ENCODE measurements at regions not wholly inside any gene's neighbourhood (a gene's known extent, or its start where the extent isn't known, plus 50 kb on each side); places are given as distances from the start of the nearest gene placed in this dataset.
"Not testable (repeated sequence)": the region's sequence is repeated elsewhere in the genome, so short reads cannot be mapped to it uniquely, and the experiment has no call there.

DNA sequence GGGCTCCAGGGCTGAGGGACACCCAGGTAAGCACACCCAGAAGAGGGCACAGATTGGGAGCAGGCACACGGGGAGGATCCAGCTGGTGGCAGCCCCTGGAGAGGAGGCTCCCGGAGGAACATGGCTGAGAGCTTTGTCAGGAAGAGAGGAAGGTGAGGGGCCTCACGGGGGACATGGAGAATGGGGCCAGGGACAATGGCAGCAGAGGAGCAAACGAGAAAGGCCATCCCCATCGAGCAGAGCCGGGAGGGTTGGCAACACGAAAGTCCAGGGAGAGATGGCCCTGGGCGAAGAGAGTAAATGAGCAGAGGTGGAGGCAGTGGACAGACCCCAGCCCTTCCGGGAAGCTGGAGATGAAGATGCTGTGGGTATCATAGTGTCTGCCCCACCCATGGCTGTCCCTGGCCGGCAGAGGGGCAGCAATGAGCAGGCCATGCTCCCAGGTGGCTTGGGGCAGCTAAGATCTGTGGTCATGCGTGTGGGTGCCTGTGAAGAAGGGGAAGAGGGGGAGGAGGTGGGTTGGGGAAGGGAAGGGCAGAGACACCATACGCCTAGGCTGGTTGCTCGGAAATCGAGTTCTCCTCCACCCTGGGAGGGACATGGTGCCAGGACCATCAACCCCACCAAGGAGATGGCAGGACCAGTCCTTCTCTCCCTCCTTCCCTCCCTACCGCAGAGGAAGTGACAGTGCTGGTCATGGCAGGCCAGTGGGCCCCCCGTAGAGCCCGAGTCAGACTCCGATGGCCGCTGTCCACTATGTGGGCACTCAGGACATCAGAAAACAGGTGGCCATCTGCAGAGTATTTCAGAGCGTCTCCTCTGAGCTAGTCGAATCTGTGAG, 191.7 kb downstream of the NDUFA10 start:
- DNase-seq: no peak

DNA sequence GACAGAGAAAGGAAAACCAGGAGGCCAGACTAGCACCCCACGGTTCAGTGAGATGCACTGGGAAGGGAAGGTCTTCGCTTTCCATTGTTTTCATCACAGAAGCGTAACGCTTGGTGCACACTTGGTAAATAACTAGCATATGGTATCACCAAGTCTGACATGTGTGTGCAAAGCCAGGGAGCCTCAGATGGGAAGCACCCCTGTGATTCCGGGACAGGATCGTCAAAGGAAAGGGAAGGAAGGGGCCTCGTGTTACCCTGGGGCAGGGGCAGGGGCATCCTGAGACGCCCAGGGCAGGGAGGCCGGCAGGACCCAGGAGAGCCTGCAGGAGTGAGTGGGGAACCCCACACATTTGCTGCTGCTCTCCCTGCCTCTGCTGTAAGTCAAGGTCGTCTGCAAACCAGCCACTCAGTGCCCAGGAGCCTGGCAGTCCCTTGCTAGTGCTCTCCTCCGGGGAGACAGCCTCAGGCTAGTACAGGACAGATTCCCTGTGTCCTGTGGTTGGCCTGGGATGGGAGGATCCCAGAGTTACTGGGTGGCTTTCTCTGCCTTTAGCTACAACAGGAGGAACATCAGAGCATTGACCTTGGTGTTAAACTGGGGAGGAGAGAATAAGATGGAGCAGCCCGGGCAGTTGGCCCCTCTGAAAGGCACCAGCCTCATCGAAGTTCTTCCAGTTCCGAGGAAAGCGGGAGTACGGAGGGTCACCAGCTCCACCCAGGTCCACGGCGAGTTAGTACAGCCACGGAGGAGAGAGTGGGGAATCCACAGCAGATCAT, 192.5 kb downstream of the NDUFA10 start:
- DNase-seq: no peak

DNA sequence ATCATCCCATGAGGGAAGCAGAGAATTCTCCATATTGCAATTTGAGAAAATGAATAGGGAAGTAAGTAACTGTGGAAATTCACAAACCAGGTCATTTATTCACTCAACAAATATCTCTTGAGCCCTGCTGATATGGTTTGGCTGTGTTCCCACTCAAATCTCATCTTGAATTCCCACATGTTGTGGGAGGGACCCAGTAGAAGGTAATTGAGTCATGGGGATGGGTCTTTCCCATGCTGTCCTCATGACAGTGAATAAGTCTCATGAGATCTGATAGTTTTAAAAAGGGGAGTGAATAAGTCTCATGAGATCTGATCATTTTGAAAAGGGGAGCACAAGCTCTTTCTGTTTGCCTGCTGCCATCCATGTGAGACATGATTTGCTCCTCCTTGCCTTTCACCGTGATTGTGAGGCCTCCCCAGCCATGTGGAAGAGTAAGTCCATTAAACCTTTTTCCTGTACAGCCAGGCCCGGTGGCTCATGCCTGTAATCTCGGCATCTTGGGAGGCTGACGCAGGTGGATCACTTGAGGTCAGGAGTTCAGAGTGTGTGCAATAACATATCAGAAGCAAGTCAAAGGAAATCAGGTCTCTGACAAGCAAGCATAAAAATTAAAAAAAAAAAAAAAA, 193.2 kb downstream of the NDUFA10 start:
- no peak for DNase-seq

DNA sequence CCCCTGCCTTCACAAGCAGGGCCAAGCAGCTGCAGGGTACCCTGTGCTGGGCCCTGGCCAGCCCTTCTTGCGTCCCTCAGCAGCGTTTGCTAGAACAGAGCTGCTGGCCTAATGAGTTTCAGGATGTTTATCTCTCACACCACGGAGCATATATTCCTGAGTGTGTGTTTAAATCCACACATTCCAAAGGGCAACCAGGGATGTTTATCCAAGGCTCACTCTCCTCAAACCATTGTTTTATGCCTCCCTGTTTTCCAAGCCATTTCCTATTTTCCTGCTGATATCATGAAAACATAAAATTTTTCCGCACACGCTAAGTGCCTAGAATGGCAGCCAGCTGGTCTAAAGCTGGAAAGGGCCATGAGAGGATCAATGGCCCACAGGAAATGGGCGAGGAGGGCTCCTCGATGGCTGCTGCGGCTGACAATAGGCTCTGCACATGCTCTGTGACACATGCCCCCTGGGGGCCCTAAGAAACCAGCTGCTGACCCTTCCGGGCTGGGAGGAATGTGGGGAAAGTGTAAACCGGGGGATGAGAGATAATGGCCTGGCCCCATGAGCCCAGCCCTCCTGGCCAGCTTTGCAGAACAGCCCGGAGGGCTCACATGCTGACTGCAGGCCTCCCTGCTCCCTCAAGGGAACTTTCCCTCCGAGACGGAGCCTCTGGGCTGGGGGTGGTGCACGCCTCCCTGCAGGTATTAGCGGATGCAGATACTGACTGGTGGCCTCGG, 194.0 kb downstream of the NDUFA10 start:
- peak; percentile 57 to 75 for DNase-seq

DNA sequence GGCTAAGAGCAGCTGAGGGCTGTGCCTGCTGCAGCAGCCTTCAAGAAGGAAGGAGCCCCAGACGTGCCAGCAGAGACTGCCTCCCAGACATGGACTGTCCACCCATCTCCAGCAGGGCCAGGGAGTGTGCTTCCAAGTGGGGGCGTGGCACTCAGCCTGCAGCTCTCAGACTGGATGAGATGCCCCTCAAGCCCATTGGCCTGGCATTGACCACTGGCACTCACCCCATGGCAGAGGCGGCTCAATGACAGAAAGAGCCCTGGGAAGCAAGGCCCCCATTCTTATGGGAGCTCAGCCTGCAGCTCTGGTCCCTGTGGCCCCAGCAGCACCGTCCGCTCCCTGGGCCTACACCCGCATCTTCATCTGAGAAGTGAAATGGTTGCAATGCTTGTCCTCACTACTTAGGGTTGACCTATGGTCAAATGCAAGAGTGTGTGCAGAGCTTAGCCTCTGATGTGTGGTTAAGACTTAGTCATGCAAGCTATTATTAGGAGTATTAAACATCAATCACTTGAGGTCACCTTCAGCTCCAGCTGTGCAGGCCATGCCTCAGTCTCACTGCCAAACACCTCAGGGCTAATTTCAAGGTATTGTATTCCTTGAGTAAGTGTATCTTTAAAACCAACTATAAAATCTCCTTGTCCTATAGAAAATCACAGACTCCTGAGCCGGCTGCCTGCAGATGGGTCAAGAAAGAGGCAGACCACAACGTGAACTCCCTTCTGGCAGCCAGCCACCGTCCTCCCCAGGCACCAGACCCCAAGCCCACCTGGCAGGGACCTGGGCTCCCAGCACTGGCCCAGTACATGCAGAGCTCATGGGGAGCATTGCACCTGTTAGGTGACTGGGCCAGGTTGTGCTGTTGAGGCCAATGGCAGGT, 194.8 kb downstream of the NDUFA10 start:
- DNase-seq: no peak

DNA sequence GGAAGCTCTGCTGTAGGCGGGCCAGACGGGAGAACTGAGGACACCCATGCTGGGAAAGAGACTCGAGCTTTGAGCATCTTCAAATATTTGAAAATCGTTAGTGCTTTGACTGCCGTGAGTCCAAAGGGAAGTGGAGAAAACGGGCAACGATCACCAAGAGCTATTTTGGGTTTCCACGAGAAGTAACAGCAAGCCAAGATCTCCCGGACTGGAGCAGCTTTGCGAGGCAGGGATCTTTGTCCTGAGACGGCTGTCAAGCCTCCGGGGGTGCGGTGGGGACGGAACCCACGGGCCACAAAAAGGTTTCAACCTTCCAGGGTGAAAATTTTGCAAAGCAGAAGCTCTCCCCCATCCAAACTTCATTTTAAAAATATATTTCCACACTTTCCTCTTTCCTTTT, 195.8 kb downstream of the NDUFA10 start:
- no peak for DNase-seq

DNA sequence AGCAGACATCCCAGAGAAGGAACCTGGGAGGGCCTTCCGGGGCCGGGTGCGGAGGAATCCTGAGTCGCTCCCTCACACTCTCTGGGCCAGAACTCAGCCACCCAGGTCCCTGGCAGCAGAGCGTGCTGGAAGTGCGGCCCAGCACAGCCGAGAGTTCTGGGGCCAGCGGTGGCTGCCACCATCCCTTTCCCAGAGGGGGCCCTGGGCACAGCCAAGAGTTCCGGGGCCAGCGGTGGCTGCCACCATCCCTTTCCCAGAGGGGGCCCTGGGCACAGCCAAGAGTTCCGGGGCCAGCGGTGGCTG, 196.2 kb downstream of the NDUFA10 start:
- DNase-seq: not testable (repeated sequence)

DNA sequence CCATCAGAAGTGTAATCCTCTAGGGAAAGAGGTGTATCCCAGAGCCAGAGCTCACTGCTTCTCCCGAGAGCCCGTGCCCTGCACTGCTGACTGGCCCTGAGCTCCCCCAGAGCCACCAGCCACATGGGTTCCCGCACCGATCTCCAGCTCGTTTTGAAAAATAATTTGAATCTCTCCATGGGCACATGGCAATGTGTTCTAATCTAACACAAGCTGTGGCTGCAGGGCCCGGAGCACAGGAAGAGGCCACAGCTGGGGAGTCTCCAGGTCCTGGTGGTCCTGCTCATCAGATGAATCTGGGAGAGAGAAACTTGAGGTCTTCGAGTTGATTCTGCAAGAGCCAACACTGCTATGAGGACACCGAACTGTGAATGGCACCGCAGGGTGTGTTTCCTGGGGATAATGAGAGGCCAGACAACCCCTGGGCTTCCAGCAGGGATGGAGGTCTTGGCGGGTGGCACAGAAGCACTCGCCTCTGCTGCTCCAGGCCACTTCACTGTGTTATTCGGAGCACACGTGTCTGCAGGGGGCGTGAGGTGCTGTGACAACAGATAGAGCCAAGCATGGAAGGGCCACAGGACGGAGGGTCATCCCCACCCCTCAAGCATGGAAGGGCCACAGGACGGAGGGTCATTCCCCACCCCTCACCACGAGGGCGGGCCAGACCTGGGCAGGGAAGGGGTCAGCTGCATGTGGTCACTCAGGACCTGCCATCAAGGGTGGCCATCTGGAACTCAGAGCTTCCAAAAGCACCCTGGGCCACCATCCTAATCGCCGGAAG, 196.8 kb downstream of the NDUFA10 start:
- no peak for DNase-seq

DNA sequence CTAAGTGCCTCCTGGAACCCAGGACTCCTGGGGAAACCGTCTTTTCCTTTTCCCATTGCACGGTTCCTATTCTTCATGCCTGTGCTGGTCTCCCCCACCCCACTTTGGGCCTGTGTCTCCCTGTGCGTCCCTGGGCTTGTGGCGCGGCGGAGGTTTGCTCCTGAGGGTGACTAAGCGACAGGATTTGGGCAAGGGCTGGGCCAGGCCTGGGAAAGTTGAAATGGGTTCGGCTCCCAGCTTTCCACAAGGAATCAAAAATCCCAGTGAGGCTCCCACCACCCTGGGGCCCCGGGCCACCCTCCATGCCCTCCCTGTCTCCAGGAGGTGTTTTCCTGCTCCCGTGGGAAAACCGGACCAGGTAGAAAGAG, 197.6 kb downstream of the NDUFA10 start:
- no peak for DNase-seq

DNA sequence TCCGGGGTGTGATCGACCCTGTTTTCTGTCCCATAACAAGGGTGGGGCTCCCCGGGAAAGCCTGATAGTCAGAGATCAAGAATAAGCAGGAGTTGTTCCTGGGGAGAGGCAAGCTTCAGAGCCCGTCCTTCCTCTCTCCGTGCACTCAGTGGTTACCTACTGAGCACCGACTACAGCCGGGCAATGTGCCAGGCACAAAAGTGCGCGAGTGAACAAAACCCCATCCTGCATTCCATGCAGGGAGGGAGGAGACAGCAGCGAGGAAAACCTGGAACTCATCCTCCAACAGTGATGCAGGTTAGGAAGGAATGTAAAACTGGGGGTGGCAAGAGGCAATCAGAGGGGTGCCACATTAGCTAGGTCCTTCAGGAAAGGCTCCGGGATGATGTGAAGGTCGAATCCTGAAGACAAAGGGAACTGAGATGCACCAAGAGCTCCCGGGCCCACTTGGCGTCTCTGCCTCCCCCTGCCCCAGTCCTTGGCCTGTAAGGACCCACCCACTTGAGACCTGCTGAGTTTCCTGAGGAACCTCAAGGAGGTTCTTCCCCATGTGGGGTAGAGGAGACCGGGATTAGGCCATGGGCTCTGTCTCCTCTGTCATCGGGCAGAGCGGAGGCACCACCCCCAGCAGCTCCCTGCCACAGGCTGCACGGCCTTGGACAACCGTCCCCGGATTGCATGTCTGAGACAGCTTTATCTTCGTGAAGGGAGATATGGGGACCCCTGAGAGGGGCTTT, 198.2 kb downstream of the NDUFA10 start:
- DNase-seq: no peak

DNA sequence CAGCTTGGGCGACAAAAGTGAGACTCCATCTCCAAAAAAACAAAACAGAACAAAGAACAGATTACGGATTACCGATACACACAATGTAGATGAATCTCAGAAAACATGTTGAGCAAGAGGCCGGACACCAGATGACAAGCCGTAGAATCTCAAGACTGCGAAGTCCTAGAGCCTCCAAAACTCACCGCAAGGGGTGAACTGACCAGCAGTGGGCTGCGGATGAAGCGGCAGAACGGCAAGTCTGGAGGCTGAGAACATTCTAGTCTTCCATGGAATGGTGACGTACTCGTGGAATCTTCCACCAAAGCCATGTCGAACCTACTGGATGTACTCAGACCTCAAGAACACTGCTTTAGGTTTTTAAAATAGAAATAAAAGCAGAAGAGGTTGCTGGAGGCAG, 198.8 kb downstream of the NDUFA10 start:
- DNase-seq: no peak

DNA sequence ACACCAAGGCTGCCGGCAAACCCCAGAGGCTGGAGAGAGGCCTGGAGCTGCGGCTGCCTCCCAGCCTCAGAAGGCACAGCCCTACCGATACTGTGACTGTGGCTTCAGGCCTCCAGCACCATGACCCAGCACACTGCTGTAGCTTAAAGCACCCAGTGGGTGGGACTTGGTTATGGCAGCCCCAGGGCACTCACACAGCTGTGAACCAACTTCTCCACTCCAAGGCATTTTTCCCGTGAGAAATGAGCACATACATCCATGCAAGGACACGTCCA, 199.5 kb downstream of the NDUFA10 start:
- no peak for DNase-seq

DNA sequence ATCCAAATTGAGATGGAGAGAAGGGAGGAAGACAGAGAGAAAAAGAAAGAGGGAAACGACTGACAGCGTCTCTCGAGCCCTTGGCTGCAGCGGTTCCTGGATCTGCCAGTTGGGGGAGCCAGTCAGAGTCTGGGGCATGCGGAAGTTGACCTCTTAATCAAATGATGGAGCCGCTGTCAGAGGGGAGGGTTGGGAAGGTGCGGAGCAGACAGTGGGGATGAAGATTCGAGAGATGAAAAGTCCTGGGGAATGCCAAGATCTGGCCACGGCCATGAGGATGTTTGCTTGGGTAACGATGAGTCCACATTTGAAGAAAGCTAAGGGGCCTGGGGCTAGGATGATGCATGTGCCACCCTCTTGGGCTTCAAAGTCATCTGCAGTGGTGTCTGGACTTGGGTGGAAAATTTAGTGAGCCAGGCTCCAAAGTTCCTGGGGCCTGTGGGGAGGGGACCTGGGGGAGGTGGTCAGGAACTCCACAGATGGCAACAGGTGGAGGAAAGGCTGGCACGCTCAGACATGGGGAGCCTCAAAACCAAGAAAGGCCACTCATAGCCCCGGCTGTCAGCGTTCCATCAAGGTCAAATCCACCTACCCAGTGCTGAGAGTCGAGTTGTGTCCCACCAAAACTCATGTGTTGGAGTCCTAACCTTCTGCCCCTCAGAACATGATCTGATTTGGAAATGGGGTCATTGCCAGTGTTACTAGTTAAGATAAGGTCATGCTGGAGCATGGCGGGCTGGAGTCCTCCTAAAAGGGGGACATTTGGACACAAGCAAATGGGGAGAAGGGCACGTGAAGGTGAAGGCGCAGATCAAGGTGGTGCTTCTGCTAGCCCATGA, 200.1 kb downstream of the NDUFA10 start:
- DNase-seq: no peak

DNA sequence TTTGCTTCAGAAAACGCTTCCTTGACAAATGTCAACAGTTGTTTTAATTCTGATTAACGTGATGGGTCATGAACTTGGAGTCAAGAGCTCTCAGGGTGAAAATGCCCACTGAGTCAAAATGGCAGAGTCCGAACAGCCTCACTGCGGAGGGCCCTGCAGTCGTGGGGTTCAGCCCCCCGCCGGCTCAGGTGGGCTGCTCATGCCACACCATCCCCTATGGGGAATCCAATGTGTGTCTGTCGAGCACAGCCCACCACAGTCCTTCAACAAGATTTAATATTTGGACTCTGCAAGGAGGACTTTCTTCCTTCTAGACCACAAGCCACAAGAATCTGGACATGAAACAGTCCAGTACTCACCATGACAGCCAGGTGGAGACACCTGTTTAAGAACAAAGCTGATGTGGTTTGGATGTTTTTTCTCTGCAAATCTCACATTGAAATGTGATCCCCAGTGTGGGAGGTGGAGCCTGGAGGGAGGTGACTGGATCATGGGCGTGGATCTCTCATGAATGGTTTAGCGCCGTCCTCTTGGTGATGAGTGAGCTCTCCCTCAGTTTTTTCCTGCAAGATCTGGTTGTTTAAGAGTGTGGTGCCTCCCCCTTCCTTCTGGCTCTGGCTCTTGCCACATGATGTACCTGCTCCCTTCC, 201.0 kb downstream of the NDUFA10 start:
- DNase-seq: no peak

DNA sequence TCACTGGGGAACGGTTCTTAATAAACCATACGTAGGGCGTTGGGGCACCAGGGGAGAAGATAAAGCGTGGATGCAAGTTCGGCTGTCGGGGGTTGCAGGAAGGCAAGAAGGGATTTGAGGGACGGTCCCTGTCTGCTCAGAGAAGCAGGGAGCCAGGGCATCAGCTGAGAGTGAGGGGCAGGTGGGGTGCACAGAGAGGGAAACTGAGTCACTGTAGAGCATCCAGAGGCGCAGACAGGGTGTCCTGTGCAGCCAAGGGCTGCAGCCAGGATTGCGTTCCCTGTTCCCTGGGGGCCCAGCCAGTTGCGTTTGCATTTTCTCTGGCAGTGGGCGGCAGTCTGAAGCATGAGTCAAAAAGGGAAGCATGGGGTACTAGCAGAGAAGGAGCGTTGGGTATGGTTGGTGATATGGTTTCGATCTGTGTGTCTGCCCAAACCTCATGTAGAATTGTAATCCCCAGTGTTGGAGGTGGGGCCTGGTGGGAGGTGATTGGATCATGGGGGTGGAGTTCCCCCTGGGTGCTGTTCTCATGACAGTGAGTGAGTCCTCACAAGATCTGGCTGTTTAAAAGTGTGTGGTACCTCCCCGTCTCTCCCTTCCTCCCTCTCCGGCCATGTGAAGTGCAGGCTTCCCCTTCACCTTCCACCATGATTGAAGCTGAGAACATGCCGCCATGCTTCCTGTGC, 202.9 kb downstream of the NDUFA10 start:
- no peak for DNase-seq

DNA sequence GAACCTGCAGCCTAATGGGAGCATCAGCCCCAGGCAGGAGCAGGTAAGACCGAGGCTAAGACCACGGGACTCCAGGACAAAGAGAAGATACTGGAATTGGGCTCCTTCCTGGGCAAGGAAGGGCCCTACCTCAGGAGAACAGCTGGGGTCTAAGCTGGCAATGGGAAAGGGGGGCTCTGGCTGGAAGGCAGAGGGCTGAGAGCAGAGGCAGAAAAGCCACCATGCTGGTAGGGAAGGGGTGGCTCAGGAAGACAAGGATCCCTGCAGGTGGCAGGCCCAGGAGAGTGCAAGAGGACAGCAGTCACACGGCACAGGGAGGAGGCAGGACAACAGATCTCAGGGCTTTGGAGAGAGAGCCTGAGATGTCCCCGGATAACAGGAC, 203.5 kb downstream of the NDUFA10 start:
- DNase-seq: no peak

DNA sequence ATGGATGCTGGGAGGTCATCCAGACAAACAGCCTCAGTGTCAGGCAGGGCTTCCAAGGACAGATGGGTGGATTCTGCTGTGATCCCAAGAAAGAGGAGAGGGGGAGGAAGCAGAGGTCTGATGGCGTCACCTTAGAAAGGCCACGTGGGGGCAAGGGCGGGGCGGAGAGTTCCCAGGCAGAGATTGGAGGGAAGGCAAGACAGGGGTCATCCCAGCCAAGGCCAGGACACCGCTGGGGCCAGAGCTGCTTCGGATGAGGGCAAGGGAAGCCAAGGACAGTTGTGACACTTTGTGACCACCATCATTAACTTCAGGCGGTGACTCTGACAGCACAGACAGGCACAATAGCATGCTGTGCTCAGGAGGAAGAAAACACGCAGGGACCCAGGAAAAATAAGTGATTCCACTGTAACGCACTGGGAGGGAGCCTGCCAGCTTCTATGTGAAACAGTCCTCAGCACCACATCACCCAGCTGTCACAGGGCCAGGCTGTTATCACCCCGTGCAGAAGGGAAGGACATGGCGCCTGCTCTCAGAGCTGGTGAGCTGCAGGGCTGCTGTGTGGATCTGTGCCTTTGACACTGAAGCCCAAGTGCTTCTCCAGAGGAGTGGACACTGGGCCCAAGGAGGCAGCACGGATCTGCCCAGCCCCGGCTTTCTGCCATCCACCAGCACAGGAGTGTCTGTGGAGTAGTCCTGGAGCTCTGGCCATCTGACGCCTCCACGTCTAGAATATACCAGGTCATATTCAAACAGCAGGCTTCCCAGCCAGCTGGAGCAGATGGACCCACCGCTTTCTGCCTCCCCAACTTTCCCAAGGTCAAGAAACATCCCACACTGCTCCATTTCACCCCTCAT, 204.1 kb downstream of the NDUFA10 start:
- no peak for DNase-seq

Measured in right lung (tissue), 2 donors.